Smooth muscle cell (in vitro differentiated cells): ENCODE measurements at regions not wholly inside any gene's neighbourhood (a gene's known extent, or its start where the extent isn't known, plus 50 kb on each side); places are given as distances from the start of the nearest gene placed in this dataset.
"Not testable (repeated sequence)": the region's sequence is repeated elsewhere in the genome, so short reads cannot be mapped to it uniquely, and the experiment has no call there.

ENCODE experiments used
- DNase-seq: peaks from one replicate; lab custom pipeline; 2025; ENCODE audit not compliant: unreplicated experiment; lab: John Stamatoyannopoulos, UW
- H2AFZ ChIP-seq: fragments of 200-600 bp; sonication (generic); 2 replicates; pipeline ENCODE4 v1.6.0; 2016; ENCODE audit warnings: antibody characterized with exemption, low read depth, mild to moderate bottlenecking
- H3F3A ChIP-seq: fragments of 200-600 bp; sonication (generic); 2 replicates; pipeline ENCODE4 v1.6.0; 2017; ENCODE audit warnings: antibody characterized with exemption, low read depth
- H3K27ac ChIP-seq: fragments of 200-600 bp; sonication (generic); 2 replicates; pipeline ENCODE4 v1.5.1; 2016; ENCODE audit warnings: low read depth, mild to moderate bottlenecking
- H3K27me3 ChIP-seq: fragments of 200-600 bp; sonication (generic); 2 replicates; pipeline ENCODE4 v1.6.1; 2016; ENCODE audit warnings: low read depth, mild to moderate bottlenecking
- H3K36me3 ChIP-seq: fragments of 200-600 bp; sonication (generic); 2 replicates; pipeline ENCODE4 v1.5.1; 2016; ENCODE audit warnings: low read depth
- H3K4me1 ChIP-seq: fragments of 200-600 bp; sonication (generic); 2 replicates; pipeline ENCODE4 v1.5.1; 2016; ENCODE audit warnings: low read depth
- H3K4me2 ChIP-seq: fragments of 200-600 bp; sonication (generic); 2 replicates; pipeline ENCODE4 v1.6.0; 2016; ENCODE audit warnings: mild to moderate bottlenecking
- H3K4me3 ChIP-seq: fragments of 200-600 bp; sonication (generic); 2 replicates; pipeline ENCODE4 v1.5.1; 2016; ENCODE audit warnings: mild to moderate bottlenecking
- H3K79me2 ChIP-seq: fragments of 200-600 bp; sonication (generic); 2 replicates; pipeline ENCODE4 v1.6.0; 2016; ENCODE audit warnings: low read depth, mild to moderate bottlenecking
- H3K9ac ChIP-seq: fragments of 200-600 bp; sonication (generic); 2 replicates; pipeline ENCODE4 v1.6.0; 2016; ENCODE audit warnings: low read depth
- H3K9me3 ChIP-seq: fragments of 200-600 bp; sonication (generic); replicated peaks from 2 replicates; pipeline ENCODE4 v1.5.1; 2016; ENCODE audit warnings: low read depth
- H4K20me1 ChIP-seq: fragments of 200-600 bp; sonication (generic); 2 replicates; pipeline ENCODE4 v1.6.0; 2016; ENCODE audit warnings: low read depth
- CTCF ChIP-seq: fragments of 200-600 bp; sonication (generic); IDR thresholded peaks from 2 replicates; pipeline ENCODE4 v1.5.1; 2017; ENCODE audit warnings: borderline replicate concordance, mild to moderate bottlenecking, antibody characterized with exemption; ENCODE audit not compliant: insufficient read depth, poor library complexity, severe bottlenecking
- WGBS: methylation state at CpG from one replicate; pipeline ENCODE4 v1.1.7; 2016; ENCODE audit warnings: low lambda C conversion rate; 5-methylcytosine and 5-hydroxymethylcytosine counted together

- no peak for DNase-seq
Observed at GRCh38 chr1:178609015-178609414, 96.1 kb downstream of the TEX35 start.

DNA sequence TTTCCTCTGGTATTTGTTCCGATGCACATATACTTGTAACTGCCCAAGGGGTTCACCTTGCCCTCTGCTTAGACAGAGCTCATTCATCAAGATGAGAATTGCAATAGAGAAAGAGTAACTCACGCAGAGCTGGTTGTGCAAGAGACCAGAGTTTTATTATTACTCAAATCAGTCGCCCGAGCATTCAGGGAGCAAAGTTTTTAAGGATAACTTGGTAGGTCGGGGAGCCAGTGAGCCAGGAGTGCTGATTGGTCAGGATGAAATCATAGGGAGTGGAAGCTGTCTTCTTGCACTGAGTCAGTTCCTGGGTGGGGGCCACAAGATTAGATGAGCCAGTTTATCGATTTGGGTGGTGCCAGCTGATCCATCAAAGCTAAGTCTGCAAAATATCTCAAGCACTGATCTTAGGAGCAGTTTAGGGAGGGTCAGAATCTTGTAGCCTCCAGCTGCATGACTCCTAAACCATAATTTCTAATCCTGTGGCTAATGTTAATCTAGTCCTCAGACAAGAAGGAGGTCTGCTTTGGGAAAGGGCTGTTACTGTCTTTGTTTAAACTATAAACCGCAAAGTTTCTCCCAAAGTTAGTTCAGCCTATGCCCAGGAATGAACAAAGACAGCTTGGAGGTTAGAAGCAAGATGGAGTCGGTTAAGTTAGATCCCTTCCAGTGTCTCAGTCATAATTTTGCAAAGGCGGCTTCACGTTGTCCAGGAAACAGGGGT, 97.9 kb downstream of the TEX35 start:
- not testable (repeated sequence) for H3K4me3 ChIP-seq, H3K9ac ChIP-seq, H3K4me2 ChIP-seq, H3K9me3 ChIP-seq, H4K20me1 ChIP-seq, H3K36me3 ChIP-seq, DNase-seq, H2AFZ ChIP-seq, H3K27me3 ChIP-seq, H3K79me2 ChIP-seq, H3F3A ChIP-seq
- Histone ChIP-seq H3K4me1 (peaks cover 12% of the 10 kb centered on the region), H3K27ac (peak overlapping the region; percentile 67)
- 53% methylated on average over 10 of the region's 10 CpGs for WGBS

More at GRCh38 chr1:178609015-178609414, 96.1 kb downstream of the TEX35 start:
- H3K4me1 ChIP-seq = peaks cover 12% of the 10 kb centered on the region
- H3K27me3 ChIP-seq = no peaks in the 10 kb centered on the region
- TF ChIP-seq CTCF = no peak
- H3K4me2 ChIP-seq = peak overlapping the region; percentile 55
- no peaks in the 10 kb centered on the region for H4K20me1 ChIP-seq
- 6% methylated on average over 2 of the region's 2 CpGs for WGBS
- no peak overlapping the region for H3K9ac ChIP-seq
- no peaks in the 10 kb centered on the region for H3K9me3 ChIP-seq
- H3K27ac ChIP-seq = peak overlapping the region; percentile 79
- no peak overlapping the region for H3K4me3 ChIP-seq
- no peaks in the 10 kb centered on the region for H3K79me2 ChIP-seq
- no peak overlapping the region for H2AFZ ChIP-seq
- H3F3A ChIP-seq = peaks cover 6% of the 10 kb centered on the region
- no peaks in the 10 kb centered on the region for H3K36me3 ChIP-seq

DNA sequence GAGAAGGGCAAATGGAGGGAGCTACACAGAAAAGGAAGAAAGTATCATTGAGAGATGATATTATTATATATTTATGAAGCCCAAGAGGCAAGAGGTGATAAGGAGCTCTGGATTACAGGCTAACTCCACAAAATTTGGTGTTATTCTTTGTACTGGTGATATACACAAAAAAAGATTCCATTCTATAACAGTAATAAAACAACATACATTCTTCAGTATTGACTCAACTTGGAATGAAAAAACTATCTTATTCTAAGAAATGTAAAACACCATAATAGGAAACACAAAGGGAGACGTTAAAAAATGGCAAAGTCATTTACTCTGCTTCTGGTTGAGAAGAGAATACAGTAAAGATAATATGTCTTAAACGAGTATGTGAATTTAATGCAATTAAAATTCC, 99.4 kb downstream of the TEX35 start:
- H3K9ac ChIP-seq = no peak overlapping the region
- H3K4me1 ChIP-seq = peaks cover 12% of the 10 kb centered on the region

More for the DNA sequence above, 99.4 kb downstream of the TEX35 start:
- no peak for DNase-seq
- no peaks in the 10 kb centered on the region for H3K79me2 ChIP-seq
- WGBS = 32% methylated on average over 2 of the region's 2 CpGs
- H3K27ac ChIP-seq = peak overlapping the region; percentile 67
- no peaks in the 10 kb centered on the region for H4K20me1 ChIP-seq
- no peak overlapping the region for H2AFZ ChIP-seq
- H3K36me3 ChIP-seq = no peaks in the 10 kb centered on the region
- no peak overlapping the region for H3K4me3 ChIP-seq
- H3K4me2 ChIP-seq = peak overlapping the region; percentile 31
- TF ChIP-seq CTCF = no peak
- H3K9me3 ChIP-seq = no peaks in the 10 kb centered on the region
- peaks cover 6% of the 10 kb centered on the region for H3F3A ChIP-seq
- no peaks in the 10 kb centered on the region for H3K27me3 ChIP-seq
